HEK293 (cell line): ENCODE measurements at regions not wholly inside any gene's neighbourhood (a gene's known extent, or its start where the extent isn't known, plus 50 kb on each side); places are given as distances from the start of the nearest gene placed in this dataset.

Experiments used
- ZNF707 ChIP-seq: fragments of 450-650 bp; formaldehyde crosslinking; IDR thresholded peaks from 2 replicates; pipeline ENCODE4 v1.5.1; 2016; ENCODE audit warnings: missing biosample characterization, missing genetic modification characterization
- ZNF777 ChIP-seq: fragments of 450-650 bp; formaldehyde crosslinking; IDR thresholded peaks from 2 replicates; pipeline ENCODE4 v1.5.1; 2017; ENCODE audit warnings: missing biosample characterization, missing genetic modification characterization, borderline replicate concordance
- TF ChIP-seq, protein P1 (sequence below): fragments of 450-650 bp; formaldehyde crosslinking; IDR thresholded peaks from 2 replicates; pipeline ENCODE4 v1.5.1; 2016; ENCODE audit warnings: missing biosample characterization, missing genetic modification characterization

DNA sequence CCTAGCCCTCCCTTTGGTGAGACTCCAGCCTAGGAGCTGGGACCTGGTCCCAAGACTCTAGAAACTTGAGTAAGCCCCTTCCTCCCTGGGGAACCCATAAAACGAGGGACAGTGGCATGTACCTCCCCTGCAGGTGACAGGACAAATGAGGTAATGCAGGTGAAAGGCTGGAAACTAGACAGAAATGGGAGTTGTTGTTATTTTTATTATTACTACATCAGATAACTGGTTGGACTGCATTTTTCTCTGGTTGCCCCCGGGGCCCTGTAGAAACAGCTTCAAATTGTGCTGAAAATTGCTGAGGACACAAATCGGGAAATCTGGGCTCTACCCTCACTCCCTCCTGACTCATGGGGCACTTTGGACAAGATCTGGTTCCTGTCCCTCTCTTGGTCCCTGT lies 132.3 kb upstream of the WNT4 start:
- TF ChIP-seq, protein P1, sequence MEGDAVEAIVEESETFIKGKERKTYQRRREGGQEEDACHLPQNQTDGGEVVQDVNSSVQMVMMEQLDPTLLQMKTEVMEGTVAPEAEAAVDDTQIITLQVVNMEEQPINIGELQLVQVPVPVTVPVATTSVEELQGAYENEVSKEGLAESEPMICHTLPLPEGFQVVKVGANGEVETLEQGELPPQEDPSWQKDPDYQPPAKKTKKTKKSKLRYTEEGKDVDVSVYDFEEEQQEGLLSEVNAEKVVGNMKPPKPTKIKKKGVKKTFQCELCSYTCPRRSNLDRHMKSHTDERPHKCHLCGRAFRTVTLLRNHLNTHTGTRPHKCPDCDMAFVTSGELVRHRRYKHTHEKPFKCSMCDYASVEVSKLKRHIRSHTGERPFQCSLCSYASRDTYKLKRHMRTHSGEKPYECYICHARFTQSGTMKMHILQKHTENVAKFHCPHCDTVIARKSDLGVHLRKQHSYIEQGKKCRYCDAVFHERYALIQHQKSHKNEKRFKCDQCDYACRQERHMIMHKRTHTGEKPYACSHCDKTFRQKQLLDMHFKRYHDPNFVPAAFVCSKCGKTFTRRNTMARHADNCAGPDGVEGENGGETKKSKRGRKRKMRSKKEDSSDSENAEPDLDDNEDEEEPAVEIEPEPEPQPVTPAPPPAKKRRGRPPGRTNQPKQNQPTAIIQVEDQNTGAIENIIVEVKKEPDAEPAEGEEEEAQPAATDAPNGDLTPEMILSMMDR (tag by site-specific recombination) = no peak
- TF ChIP-seq ZNF777 (tag by site-specific recombination) = no peak
- no peak for TF ChIP-seq ZNF707 (tag by site-specific recombination)
